GM19455 (cell line): ENCODE measurements at regions not wholly inside any gene's neighbourhood (a gene's known extent, or its start where the extent isn't known, plus 50 kb on each side); places are given as distances from the start of the nearest gene placed in this dataset.

Experiments
- ATAC-seq: cut with Tn5 transposase; IDR thresholded peaks from one replicate; pipeline ENCODE4 v1.9.1; 2021; ENCODE audit not compliant: unreplicated experiment

DNA sequence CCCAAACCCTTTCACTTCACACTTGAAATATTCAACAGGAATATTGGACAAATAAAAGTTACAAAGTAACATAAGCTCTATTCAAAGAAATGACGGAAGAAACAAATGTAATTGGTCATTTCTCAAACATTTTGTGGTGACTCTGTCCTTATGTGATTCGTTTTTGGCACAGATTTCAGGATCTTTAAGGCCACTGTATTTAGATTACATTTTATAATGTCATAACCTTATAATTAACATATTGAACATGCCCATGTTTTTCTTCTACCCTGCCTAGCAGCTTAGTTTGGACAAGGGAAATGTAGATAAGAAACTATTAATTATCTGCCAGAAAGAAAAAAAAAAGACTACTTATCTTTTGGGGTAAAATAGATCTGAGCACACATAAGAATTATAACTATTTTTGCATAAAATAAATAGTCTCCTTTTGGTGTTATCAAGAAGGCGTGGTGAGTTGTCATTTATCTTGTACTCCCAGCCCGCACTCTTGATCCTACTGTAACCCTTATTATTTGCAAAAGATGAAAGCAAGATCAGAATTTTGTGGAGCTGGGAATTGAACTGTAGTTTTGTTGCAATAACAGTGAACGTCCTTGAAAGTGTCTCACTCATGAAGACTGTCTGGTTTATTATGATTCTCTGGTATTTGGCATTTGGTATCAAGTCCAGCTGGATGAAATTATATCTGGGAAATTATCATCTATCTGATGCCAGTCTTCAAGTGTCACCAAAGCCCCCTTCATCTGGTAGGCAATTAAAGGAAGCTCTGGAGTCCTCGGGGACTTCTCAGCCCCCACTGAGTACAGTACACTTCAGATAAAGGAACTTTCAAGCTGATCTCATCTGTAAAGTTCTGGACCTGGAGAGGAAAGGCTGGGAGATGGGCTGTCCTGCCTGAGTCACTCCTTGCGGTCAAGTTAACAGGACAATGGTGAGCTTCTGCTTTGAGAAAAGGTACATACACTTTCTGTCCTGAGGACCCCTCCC lies 175.7 kb upstream of the INHBA start:
- no peak for ATAC-seq

DNA sequence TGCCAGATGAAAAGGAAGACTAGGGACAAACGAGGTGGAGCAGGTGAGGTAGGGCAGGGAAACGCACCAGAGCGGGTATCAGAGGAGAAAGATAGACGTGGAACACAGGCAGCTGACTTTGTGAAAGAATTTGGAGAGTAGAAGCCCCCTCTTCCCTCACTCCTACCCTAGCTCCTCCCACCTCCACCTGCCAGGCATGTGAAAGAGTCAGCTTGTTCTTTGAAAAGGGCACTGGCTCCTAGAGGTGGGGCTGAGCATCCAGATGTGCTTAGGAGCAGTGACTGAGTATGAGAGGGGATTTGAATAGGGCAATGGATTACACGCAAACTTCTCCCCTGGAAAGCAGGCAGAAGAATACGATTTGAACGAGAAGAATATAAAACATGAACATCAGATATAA lies 174.2 kb upstream of the INHBA start:
- ATAC-seq = no peak

DNA sequence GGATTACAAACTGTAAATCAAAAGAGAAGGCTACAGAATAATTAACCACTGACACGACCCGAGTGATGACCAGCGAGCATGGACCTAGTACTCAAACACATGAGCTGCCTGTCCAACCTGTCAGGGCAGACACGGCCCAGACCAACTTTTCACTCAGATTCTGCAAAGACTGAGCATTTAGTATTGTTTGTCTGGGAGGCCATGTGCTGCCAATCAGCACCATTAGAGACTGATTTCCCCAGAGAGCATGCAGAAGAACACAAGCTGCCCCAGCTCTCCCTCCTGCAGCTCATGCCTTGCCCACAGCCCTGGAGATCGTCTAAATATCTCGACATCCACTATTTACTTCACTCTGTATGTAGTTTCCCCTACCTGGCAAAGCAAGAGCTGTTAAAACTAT lies 172.6 kb upstream of the INHBA start:
- no peak for ATAC-seq

DNA sequence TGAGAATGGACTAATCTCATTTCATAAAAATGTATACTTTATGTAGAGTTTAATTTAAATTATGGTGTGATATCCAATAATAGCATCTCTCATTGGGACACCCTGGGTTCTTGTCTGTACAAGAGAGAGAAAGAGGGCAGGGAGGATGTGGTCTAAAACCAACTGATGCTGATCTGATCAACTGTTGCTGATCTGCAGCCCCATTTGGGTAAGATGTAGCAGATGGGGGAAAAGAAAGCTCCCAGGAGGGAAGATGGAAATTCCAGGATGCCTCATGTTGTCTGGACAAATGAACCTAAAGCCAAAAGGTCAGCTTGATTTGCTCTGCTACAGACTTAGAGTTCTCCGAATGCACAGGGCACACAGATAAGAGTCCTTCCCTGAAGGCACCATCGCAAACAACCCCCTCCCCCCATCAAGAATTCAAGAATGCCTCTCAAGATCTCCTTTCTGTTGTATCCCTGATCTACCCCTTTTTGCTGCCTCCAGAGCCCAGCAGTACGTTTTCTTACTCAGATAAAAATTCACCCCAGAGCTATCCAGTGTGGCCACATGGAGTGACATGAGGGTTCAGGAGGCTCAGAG lies 171.4 kb upstream of the INHBA start:
- no peak for ATAC-seq

DNA sequence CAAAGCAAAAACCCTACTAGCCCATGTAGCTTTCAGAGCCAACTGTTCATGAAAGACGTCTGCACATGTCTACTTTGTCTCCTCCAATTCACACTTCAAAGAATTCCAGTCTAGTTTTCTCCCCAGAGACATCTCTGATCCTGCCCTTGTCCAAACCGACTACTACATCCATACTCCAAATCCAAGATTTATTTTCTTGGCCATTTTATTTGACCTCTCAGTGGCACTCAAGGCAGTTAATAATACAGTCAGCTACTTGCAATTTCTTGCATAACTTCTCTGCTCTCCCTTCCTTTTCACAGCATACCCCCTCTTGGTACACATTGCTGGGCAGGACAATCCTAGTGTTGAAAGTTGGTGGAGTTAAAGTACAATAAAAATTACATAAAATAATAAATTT lies 170.9 kb upstream of the INHBA start:
- ATAC-seq = no peak

DNA sequence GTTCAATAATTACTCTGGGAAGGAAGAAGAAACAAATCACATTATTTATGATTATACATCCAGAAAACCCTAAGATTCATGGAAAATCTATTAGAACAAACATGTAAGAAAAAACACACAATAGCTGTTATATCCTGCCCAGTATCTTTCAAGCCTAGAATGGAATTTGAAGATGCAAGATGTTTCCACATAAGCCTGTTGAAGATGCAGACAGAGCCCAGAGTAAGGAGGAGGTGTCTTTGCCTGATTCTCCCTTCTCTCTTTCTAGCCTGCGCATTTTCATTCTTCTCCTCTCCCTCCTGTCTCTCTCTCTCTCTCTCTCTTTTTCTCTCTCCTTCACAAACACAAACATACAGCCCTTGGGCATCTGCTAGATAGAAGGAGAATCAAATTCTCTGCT lies 170.1 kb upstream of the INHBA start:
- no peak for ATAC-seq

DNA sequence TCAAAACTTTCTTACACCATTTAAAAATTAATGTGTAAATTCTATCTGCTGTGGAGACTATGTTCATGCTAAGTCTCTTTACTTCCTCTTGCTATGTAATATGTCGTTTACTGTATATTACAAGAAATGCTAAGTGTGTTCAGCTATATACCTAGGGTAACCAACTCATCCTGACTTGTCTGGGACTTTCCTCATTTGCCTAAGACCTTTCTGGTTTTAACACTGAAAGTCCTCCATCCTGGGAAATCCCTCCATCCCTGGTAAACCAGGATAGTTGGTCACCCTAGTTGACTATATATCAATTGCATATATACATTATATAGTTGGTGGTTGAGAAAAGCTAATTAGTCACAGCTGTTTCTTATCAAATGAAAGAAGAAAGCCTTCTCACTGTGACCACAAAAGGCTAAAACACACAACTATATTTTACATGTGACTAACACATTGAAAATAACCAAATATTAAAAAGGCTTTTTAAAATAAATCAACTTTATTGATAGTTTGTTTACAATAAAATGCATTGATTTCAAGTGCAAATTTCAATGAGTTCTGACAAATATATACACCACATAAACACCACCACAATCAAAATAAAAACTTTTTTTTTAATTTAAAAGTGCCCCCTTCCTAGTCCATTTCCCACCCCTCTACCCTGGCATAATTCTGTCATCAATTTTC lies 167.7 kb upstream of the INHBA start:
- no peak for ATAC-seq

DNA sequence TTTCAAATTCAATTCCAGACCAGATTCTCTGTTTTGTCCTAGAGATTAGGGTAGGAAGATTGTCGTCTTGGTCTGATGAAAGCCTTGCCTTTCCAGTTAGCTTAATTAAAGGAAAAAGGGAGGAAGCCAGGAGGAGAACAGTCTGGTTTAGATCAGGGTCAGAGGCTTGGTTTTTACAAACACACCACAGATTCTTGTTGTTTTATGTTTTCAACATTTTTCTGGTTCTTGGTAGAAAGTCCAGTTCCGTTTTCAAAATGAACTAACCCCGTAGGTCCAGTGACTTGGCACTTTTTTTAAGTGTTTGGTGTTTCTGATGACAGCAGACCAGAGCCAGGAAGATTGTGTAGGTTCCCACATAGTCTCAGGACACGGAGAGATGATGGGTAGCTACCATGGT lies 167.1 kb upstream of the INHBA start:
- no peak for ATAC-seq

DNA sequence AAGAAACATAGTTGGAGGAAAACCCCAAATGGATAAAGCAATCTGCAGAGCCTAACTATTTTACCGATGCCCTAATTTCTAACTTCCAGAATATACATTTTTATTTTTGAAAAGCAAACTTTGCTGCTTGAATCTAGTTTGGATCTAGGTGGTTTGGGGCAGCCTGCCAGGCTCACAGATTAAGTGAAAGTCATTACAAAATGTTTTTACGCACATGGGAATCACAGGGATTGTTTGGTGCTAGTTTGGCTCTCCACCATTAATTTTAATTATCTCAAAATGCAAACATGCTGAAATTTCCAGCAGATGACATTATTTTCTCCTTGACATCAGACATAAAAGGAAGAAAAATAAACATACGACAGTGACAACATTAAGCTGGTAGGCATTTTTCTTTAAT lies 166.7 kb upstream of the INHBA start:
- ATAC-seq = no peak

DNA sequence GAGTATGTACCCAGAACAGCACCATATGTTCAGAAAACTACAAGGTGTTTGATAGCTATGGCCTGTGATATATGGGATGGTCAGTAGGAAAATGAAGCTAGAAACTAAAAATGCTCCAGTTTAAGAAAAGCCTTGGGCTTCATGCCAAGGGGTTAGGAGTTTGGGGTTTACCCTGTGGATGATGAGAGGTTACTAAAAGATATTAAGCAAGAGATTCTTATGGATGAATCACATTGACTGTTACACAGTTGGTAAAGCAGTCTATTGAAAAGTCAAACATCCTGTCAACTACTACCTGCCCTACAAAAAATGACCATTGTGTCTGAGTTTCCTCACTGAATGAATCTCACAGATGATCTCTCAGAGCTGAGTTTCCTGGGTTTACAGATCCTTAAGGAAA lies 166.2 kb upstream of the INHBA start:
- ATAC-seq = no peak

DNA sequence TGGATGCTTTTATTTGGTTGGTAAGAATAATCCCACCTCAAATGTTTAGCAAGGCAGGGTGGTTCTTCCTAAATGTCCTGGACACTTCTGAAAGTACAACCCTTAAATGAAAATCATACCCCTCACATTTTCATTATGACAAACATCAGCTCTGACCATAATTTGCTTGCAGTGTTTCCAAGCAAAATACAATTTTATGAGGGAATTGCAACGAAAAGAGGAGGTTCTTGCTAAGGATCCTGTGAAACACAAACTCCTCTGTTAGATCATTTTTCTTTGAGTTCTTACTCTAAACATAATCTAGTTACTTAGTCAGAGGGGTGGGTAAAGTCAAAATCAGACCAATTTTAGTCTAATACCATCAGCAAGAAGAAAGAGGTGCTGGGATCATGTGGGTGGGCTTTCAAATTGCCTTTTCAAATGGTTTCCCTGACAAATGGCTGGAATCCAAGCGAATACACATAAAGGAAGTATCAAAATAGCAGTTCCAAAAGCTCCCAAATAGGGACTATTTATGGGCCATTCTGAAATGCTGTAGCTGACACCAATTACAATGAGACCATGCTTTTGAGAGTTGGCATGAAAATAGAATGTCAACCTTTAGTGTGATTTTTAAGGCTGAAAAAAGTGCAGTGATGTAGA lies 164.9 kb upstream of the INHBA start:
- no peak for ATAC-seq

DNA sequence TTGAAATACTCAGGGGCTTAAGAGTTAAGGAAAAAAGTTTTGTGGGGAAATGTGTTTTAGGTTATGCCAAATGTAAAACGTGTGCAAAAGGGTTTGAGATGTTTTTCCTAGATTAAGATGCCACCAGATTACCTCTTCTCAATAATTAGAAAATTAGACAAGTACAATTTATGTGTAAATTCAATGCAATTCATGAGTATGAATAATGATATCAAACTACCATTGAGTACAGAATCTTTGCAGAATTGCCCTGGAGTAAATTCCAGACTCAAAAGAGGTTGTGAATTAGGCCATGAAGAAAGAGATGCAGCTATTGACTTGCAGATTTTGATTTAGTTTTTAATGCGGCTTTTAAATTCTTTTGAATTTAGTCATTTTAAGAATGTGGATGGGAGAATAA lies 159.4 kb upstream of the INHBA start:
- no peak for ATAC-seq

DNA sequence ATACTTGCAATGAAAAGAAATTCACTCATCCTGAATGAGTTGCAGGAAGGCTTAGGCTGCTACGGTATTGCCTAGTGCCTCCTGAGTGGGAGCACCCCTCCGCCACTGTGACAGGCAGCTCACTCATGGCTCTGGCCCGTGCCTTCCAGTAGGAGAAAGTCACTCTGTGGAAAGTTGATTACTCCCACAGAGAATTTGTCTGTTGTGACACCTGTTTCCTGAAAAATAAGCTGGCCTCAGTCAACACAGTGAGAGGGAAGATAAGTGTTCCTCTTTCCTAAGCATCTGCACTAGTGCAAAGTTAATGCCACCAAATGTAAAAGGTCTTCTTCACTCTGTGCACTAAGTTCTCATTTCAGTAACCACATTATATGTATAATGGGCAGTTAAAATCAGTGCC lies 158.8 kb upstream of the INHBA start:
- ATAC-seq = no peak

DNA sequence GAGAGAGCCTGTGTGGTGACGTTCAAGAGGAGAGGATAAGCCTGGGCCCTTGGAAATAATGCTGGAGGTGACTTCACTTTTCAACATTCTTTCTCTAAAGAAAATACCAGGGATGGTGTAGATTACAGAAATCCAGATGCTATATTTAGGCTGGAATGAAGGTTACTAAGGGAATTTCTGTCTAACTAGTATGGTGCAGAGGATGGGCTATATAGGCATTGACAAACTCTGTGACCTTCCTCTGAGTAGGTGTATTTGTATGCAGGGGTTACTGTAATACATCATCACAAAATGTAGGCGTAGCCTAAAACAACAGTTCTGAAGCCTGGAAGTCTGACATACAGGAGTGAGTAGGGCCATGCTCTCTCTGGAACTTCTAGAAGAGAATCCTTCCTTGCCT lies 155.3 kb upstream of the INHBA start:
- no peak for ATAC-seq

DNA sequence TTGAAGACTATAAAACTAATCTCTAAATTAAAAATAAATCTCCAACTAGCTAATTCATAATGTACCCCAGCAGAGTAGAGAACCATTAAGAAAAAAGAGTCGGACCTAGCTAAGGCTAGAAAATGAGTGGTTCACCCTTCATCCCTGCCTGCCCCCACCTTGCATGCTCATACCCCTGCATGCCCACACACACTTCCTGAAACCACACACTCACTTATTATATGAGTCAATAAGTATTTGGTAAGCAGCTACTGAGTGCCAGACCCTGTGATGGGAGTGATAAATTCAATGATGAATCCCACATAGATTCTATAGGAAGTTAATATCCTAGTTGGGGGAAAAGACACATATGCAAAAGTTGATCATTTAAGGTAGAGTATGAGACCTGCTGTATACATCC lies 152.9 kb upstream of the INHBA start:
- ATAC-seq = no peak

DNA sequence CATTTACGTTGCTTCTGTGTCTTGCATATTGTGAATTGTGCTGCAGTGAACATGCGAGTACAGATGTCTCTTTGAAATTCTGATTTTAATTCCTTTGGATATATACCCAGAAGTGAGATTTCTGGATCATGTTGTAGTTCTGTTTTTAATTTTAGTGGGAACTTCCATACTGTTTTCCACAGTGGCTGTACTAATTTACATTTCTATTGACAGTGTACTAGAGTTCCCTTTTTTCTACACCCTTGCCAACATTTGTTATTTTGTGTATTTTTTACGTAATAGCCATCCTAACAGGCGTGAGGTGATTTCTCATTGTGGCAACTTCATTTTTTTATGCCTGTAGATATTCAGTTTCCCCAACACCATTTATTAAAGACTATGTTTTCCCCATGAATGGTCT lies 144.7 kb upstream of the INHBA start:
- ATAC-seq = no peak

DNA sequence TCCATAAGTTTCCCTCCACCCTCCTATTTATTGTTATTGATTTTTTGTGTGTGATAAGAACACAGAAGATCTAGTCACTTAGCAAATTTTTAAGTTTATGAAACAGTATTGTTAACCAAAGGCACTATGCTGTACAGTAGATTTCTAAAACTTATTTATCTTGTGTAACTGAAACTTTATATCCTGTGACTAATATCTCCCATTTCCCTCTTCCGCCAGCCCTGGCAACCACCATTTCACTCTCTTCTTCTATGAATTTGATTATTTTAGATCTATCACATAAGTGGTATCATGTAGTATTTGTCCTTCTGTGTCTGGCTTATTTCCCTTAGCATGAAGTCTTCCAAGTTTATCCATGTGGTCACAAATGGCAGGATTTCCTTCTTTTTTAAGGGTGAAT lies 144.3 kb upstream of the INHBA start:
- no peak for ATAC-seq

DNA sequence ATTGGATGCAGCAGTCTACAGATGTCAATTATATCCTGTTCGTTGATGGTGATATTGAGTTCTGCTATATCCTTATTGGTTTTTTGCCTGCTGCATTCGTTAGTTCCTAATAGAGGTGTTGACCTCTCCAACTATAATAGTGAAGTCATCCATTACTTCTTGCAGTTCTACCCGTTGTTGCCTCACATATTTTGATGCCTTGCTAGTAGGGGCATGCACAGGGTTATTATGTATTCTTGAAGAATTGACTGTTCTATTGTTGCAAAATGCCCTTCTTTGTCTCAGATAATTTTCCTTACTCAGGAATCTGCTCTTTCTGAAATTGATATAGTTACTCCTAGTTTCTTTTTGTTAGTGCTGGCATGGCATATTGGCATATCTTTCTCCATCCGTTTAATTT lies 140.1 kb upstream of the INHBA start:
- no peak for ATAC-seq

DNA sequence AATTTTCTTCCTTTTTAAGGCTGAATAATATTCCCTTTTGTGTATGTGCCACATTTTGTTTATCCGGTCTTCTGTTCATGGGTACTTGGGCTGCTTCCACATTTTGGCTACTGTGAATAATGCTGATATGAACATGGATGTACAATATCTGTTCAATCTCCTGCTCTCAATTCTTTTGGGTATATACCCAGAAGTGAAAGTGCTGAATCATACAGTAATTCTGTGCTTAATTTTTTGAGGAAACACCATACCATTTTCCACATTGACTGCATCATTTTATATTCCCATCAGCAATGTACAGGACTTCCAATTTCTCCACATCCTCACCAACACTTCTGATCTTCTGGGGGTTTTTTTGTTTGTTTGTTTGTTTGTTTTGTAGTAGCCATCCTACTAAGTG lies 135.0 kb upstream of the INHBA start:
- no peak for ATAC-seq

DNA sequence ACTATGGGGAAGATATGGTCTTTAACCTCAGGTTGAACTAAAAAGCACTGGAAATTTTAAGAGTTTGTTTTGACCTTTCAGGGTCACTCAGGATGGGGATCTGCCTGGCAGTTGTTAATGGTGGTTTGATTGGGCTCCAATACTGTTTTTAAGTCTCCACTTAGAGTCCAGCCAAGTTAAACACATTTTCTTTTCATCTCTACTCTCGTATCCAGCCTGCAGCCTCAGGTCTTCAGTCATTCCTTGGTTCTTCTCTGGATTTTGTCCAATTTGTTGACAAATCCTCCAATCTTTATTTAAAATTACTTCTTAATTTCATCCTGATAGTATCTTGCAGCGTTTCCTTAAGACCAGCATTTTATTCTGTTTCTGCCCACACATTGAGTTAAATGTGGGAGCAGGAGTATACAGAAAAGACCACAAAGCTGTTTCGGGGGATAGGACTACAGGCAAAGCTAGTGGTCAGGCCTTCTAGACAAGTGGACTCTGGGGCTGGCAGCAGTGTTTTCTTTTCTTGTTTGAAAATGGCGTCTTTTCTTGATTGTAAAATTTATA lies 133.2 kb upstream of the INHBA start:
- no peak for ATAC-seq
